H9 (cell line): ENCODE measurements at regions not wholly inside any gene's neighbourhood (a gene's known extent, or its start where the extent isn't known, plus 50 kb on each side); places are given as distances from the start of the nearest gene placed in this dataset.

Source experiments
- DNase-seq: peaks from one replicate; pipeline ENCODE4 v3.0.0-alpha.2; 2017
- H2AFZ ChIP-seq: one replicate; pipeline ENCODE4 v1.6.1; 2013; ENCODE audit warnings: mild to moderate bottlenecking, low read length, control low read depth, moderate library complexity
- H2AK5ac ChIP-seq: 2 replicates; pipeline ENCODE4 v1.6.1; 2013; ENCODE audit warnings: low read length, control low read depth, mixed read lengths; ENCODE audit not compliant: insufficient read length
- H2BK120ac ChIP-seq: one replicate; pipeline ENCODE4 v1.6.1; 2013; ENCODE audit warnings: low read depth, mild to moderate bottlenecking, low read length, control low read depth, inconsistent platforms; ENCODE audit not compliant: poor library complexity, severe bottlenecking
- H2BK12ac ChIP-seq: 2 replicates; pipeline ENCODE4 v1.6.1; 2013; ENCODE audit warnings: low read length, control low read depth, mixed read lengths, low read depth; ENCODE audit not compliant: insufficient read length
- H2BK15ac ChIP-seq: 2 replicates; pipeline ENCODE4 v1.6.1; 2013; ENCODE audit warnings: low read depth, low read length, control low read depth
- H2BK20ac ChIP-seq: one replicate; pipeline ENCODE4 v1.6.1; 2013; ENCODE audit warnings: low read depth, mild to moderate bottlenecking, low read length, control low read depth, inconsistent platforms; ENCODE audit not compliant: poor library complexity, severe bottlenecking
- H2BK5ac ChIP-seq: 2 replicates; pipeline ENCODE4 v1.6.1; 2013; ENCODE audit warnings: low read length, control low read depth, mixed read lengths; ENCODE audit not compliant: insufficient read length
- H3K14ac ChIP-seq: 2 replicates; pipeline ENCODE4 v1.6.1; 2013; ENCODE audit warnings: low read length, control low read depth; ENCODE audit not compliant: insufficient read depth
- H3K18ac ChIP-seq: 2 replicates; pipeline ENCODE4 v1.6.1; 2013; ENCODE audit warnings: low read depth, mild to moderate bottlenecking, mixed read lengths, low read length, control low read depth; ENCODE audit not compliant: insufficient read length
- H3K23ac ChIP-seq: 2 replicates; pipeline ENCODE4 v1.6.1; 2013; ENCODE audit warnings: low read length, control low read depth, mixed read lengths, low read depth; ENCODE audit not compliant: insufficient read length
- H3K23me2 ChIP-seq: 2 replicates; pipeline ENCODE4 v1.6.1; 2013; ENCODE audit warnings: low read depth, mild to moderate bottlenecking, mixed read lengths, low read length, control low read depth; ENCODE audit not compliant: insufficient read length, poor library complexity, severe bottlenecking
- H3K27ac ChIP-seq: 2 replicates; pipeline ENCODE4 v1.5.1; 2013; ENCODE audit warnings: low read length, control low read depth, mixed read lengths, low read depth; ENCODE audit not compliant: insufficient read length
- H3K27me3 ChIP-seq: 2 replicates; pipeline ENCODE4 v1.6.1; 2013; ENCODE audit warnings: low read length, control low read depth, inconsistent platforms; ENCODE audit not compliant: insufficient read depth
- H3K4ac ChIP-seq: 2 replicates; pipeline ENCODE4 v1.6.1; 2013; ENCODE audit warnings: low read depth, mild to moderate bottlenecking, control low read depth, inconsistent platforms, low read length, moderate library complexity
- H3K4me1 ChIP-seq: 2 replicates; pipeline ENCODE4 v1.6.1; 2013; ENCODE audit warnings: low read length, control low read depth, inconsistent platforms; ENCODE audit not compliant: insufficient read depth
- H3K4me2 ChIP-seq: 2 replicates; pipeline ENCODE4 v1.6.1; 2013; ENCODE audit warnings: low read length, control low read depth, mixed read lengths; ENCODE audit not compliant: insufficient read length, insufficient read depth
- H3K56ac ChIP-seq: 2 replicates; pipeline ENCODE4 v1.6.1; 2013; ENCODE audit warnings: low read depth, mild to moderate bottlenecking, mixed read lengths, low read length, control low read depth; ENCODE audit not compliant: insufficient read length
- H3K79me1 ChIP-seq: 2 replicates; pipeline ENCODE4 v1.6.1; 2013; ENCODE audit warnings: low read depth, mild to moderate bottlenecking, moderate library complexity, low read length, control low read depth, inconsistent platforms; ENCODE audit not compliant: insufficient read depth, poor library complexity, severe bottlenecking
- H3K79me2 ChIP-seq: 2 replicates; pipeline ENCODE4 v1.6.1; 2013; ENCODE audit warnings: low read length, control low read depth, inconsistent platforms; ENCODE audit not compliant: insufficient read depth
- H3K9ac ChIP-seq: 2 replicates; pipeline ENCODE4 v1.6.1; 2013; ENCODE audit warnings: low read length, control low read depth, mixed read lengths; ENCODE audit not compliant: insufficient read length; ENCODE audit errors: extremely low read depth
- H3K9me3 ChIP-seq: one replicate; pipeline ENCODE4 v1.6.1; 2013; ENCODE audit warnings: low read depth, low read length, inconsistent platforms; ENCODE audit not compliant: control insufficient read depth
- H3T11ph ChIP-seq: one replicate; pipeline ENCODE4 v1.6.1; 2013; ENCODE audit warnings: mild to moderate bottlenecking, low read length, control low read depth, inconsistent platforms
- H4K20me1 ChIP-seq: one replicate; pipeline ENCODE4 v1.6.1; 2013; ENCODE audit not compliant: control insufficient read depth, insufficient read length, insufficient read depth
- H4K5ac ChIP-seq: 2 replicates; pipeline ENCODE4 v1.6.1; 2013; ENCODE audit warnings: low read depth, mild to moderate bottlenecking, mixed read lengths, low read length, control low read depth; ENCODE audit not compliant: insufficient read length
- H4K8ac ChIP-seq: replicated peaks from 2 replicates; pipeline ENCODE4 v1.6.1; 2013; ENCODE audit warnings: low read length, control low read depth, mixed read lengths, low read depth; ENCODE audit not compliant: insufficient read length
- H4K91ac ChIP-seq: 2 replicates; pipeline ENCODE4 v1.6.1; 2013; ENCODE audit warnings: low read depth, mild to moderate bottlenecking, moderate library complexity, mixed read lengths, low read length, control low read depth; ENCODE audit not compliant: insufficient read length
- H3K27ac Mint-ChIP-seq, 3 experiments: 2 replicates in 2 of 3; 3 replicates in 1 of 3; pipeline ENCODE4 v1.8.0; 2020 to 2021; ENCODE audit warnings: mixed read lengths in 3 of 3, mild to moderate bottlenecking in 1 of 3, moderate library complexity in 1 of 3
- H3K27me3 Mint-ChIP-seq: 2 replicates; pipeline ENCODE4 v1.8.0; 2021; ENCODE audit warnings: low read depth, mild to moderate bottlenecking, moderate library complexity, mixed read lengths
- H3K36me3 Mint-ChIP-seq, 3 experiments: 2 replicates in 2 of 3; 3 replicates in 1 of 3; pipeline ENCODE4 v1.8.0; 2020 to 2021; ENCODE audit warnings: low read depth in 3 of 3, mixed read lengths in 3 of 3; ENCODE audit not compliant: insufficient read depth in 1 of 3
- H3K4me1 Mint-ChIP-seq, 2 experiments: 2 replicates each; pipeline ENCODE4 v1.8.0; 2020; ENCODE audit warnings: mixed read lengths in 2 of 2
- H3K4me3 Mint-ChIP-seq, 2 experiments: 2 replicates in 1 of 2; 3 replicates in 1 of 2; pipeline ENCODE4 v1.8.0; 2020 to 2021; ENCODE audit warnings: mild to moderate bottlenecking in 2 of 2, mixed read lengths in 2 of 2, moderate library complexity in 1 of 2
- H3K9me3 Mint-ChIP-seq, 2 experiments: 2 replicates in 1 of 2; 3 replicates in 1 of 2; pipeline ENCODE4 v1.8.0; 2020; ENCODE audit warnings: mild to moderate bottlenecking in 2 of 2, mixed read lengths in 2 of 2, moderate library complexity in 1 of 2
- WGBS: extraction: QIAGEN DNeasy Blood & Tissue Kit; methylation state at CpG from one replicate; pipeline ENCODE4 v1.1.7; 2013; ENCODE audit warnings: missing lambda C conversion rate, low lambda C conversion rate, mixed read lengths; ENCODE audit not compliant: insufficient read length; ENCODE audit errors: extremely low coverage; 5-methylcytosine and 5-hydroxymethylcytosine counted together
- TF ChIP-seq, protein P1 (sequence below): fragments of 200-600 bp; sonication (generic); conservative IDR thresholded peaks from 3 replicates; pipeline ENCODE4 v1.8.0; 2021; ENCODE audit warnings: antibody characterized with exemption, mild to moderate bottlenecking

DNA sequence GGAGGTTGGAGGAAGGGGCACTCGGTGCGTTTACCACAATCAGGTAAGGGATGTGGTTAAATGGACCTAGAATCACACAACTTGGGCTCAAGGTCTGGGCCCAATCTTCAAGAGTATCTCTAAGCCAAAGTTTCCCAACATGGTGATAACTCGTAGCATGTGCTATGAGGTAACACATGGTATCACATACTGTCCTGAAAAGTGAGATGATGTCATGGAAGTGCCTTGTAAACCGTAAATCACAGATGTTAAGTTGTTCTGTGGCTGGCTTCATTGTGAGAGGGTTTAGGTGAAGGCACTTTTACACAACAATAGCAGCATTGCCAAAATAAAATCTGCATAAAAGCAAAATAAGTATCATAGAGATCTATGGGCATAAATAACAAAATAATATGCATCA, 551.8 kb downstream of the PLCL1 start:
- no peak overlapping the region for H3K27ac ChIP-seq
- Mint-ChIP-seq H3K9me3 (no peaks in the 10 kb centered on the region), H3K4me3 (no peak overlapping the region), H3K27ac (no peak overlapping the region), H3K4me1 (no peaks in the 10 kb centered on the region), H3K27me3 (no peaks in the 10 kb centered on the region), H3K36me3 (no peaks in the 10 kb centered on the region)
- H3K79me1 ChIP-seq, result no peaks in the 10 kb centered on the region
- no peak overlapping the region for H2BK5ac ChIP-seq
- H4K5ac ChIP-seq, result no peak overlapping the region
- TF ChIP-seq, protein P1, sequence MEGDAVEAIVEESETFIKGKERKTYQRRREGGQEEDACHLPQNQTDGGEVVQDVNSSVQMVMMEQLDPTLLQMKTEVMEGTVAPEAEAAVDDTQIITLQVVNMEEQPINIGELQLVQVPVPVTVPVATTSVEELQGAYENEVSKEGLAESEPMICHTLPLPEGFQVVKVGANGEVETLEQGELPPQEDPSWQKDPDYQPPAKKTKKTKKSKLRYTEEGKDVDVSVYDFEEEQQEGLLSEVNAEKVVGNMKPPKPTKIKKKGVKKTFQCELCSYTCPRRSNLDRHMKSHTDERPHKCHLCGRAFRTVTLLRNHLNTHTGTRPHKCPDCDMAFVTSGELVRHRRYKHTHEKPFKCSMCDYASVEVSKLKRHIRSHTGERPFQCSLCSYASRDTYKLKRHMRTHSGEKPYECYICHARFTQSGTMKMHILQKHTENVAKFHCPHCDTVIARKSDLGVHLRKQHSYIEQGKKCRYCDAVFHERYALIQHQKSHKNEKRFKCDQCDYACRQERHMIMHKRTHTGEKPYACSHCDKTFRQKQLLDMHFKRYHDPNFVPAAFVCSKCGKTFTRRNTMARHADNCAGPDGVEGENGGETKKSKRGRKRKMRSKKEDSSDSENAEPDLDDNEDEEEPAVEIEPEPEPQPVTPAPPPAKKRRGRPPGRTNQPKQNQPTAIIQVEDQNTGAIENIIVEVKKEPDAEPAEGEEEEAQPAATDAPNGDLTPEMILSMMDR, result no peak
- no peaks in the 10 kb centered on the region for H4K20me1 ChIP-seq
- WGBS, result no CpG with 5 or more reads among the region's 4 CpGs
- DNase-seq, result no peak
- no peak overlapping the region for H4K91ac ChIP-seq
- H3K79me2 ChIP-seq, result no peaks in the 10 kb centered on the region
- no peak overlapping the region for H3K4ac ChIP-seq
- no peak overlapping the region for H2AFZ ChIP-seq
- no peak overlapping the region for H3K56ac ChIP-seq
- H3K23ac ChIP-seq, result no peak overlapping the region
- H4K8ac ChIP-seq, result no peak overlapping the region
- no peak overlapping the region for H2BK120ac ChIP-seq
- H3K4me1 ChIP-seq, result no peaks in the 10 kb centered on the region
- H2BK20ac ChIP-seq, result no peak overlapping the region
- no peak overlapping the region for H2BK12ac ChIP-seq
- no peaks in the 10 kb centered on the region for H3K27me3 ChIP-seq
- H2AK5ac ChIP-seq, result no peak overlapping the region
- no peak overlapping the region; the same call in 1 of the 2 replicates for H3K14ac ChIP-seq
- no peak overlapping the region for H3K18ac ChIP-seq
- no peak overlapping the region for H3K9ac ChIP-seq
- no peak overlapping the region for H3K4me2 ChIP-seq
- no peak overlapping the region for H2BK15ac ChIP-seq
- H3T11ph ChIP-seq, result no peak overlapping the region
- no peaks in the 10 kb centered on the region for H3K23me2 ChIP-seq
- no peaks in the 10 kb centered on the region for H3K9me3 ChIP-seq
